Tibial artery (tissue), 4 donors: ENCODE measurements at regions not wholly inside any gene's neighbourhood (a gene's known extent, or its start where the extent isn't known, plus 50 kb on each side); places are given as distances from the start of the nearest gene placed in this dataset.

Experiments used
- DNase-seq, 2 donors: peaks; one replicate each; pipeline ENCODE4 v3.0.0-alpha.2; 2019
- H3K27ac ChIP-seq, 2 donors: fragments of 200-600 bp; sonication (generic) in 1 of 2; 1 replicate in 1 of 2; 2 replicates in 1 of 2; pipeline ENCODE4 v1.5.1; 2018 to 2019; ENCODE audit warnings: mild to moderate bottlenecking in 1 of 2
- H3K27me3 ChIP-seq, 2 donors: fragments of 200-600 bp; sonication (generic) in 1 of 2; one replicate each; pipeline versions ENCODE4 v1.5.1 to v1.6.0; 2016 to 2019
- H3K36me3 ChIP-seq, 3 donors: fragments of 200-600 bp; sonication (generic) in 2 of 3; one replicate each; pipeline ENCODE4 v1.5.1; 2016 to 2019; ENCODE audit warnings: mild to moderate bottlenecking in 2 of 3
- H3K4me1 ChIP-seq, 4 donors: fragments of 200-600 bp; sonication (generic) in 2 of 4; 1 replicate in 3 of 4; 2 replicates in 1 of 4; pipeline ENCODE4 v1.5.1; 2016 to 2019
- H3K4me3 ChIP-seq, 2 donors: fragments of 200-600 bp; sonication (generic) in 1 of 2; 1 replicate in 1 of 2; 2 replicates in 1 of 2; pipeline ENCODE4 v1.5.1; 2018 to 2019; ENCODE audit warnings: mild to moderate bottlenecking in 2 of 2
- H3K9me3 ChIP-seq, 3 donors: fragments of 200-600 bp; sonication (generic) in 1 of 3; one replicate each; pipeline ENCODE4 v1.5.1; 2016 to 2019
- intact Hi-C: fragments of 100-400 bp; cut with DNase I; formaldehyde crosslinking; loops from one replicate; pipeline ENCODE4 v1.15.0; 2023; ENCODE audit warnings: low total_unique reads
- TF ChIP-seq, protein P1 (sequence below), 2 experiments: fragments of 200-600 bp in 1 of 2; fragments of 450-650 bp in 1 of 2; IDR thresholded peaks; one replicate each; pipeline ENCODE4 v1.5.1; 2017 to 2019; ENCODE audit warnings: antibody characterized with exemption in 2 of 2, mild to moderate bottlenecking in 1 of 2, moderate library complexity in 1 of 2

DNA sequence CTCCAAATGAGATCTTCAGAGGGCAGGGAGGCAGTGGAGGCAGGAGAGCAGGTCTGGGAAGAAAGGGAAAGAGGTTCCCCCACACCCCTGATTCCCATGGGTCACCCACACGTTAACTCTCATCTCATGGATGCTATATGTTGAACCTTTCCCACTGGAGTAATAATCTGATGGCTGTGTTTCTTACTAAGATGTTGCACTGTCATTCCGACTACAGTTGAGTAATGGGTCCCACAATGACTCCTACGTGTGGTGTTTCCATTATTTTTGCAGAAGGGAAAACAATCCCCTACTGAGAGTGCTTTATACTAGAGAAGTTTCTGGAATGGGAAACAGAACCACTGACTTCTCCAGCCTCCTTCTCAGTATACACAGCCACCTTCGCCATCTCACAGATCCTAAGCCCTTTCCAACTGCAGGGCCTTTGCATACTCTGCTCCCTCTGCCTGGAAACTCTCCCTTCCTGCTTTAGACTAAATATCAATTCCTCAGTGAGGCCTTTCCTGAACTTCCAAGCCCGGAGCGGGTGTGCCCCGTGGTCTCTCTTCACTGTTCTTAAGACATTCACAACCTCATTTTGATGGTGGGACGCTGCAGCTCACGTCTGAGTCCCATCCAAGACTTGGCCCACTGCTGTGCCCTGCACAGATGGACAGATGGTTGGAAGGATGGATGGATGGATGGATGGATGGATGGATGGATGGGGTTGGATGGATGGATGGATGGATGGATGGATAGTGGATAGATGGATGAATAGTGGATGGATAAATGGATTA, 238.6 kb upstream of the PMEPA1 start:
- Histone ChIP-seq H3K27ac (no peak overlapping the region), H3K4me1 (peaks cover 0 to 12% (median 4%) of the 10 kb centered on the region in 4 donors), H3K9me3 (no peaks in the 10 kb centered on the region), H3K36me3 (no peaks in the 10 kb centered on the region), H3K4me3 (no peak overlapping the region), H3K27me3 (no peaks in the 10 kb centered on the region)
- intact Hi-C loops, result no loop called here
- no peak for DNase-seq
- TF ChIP-seq, protein P1, sequence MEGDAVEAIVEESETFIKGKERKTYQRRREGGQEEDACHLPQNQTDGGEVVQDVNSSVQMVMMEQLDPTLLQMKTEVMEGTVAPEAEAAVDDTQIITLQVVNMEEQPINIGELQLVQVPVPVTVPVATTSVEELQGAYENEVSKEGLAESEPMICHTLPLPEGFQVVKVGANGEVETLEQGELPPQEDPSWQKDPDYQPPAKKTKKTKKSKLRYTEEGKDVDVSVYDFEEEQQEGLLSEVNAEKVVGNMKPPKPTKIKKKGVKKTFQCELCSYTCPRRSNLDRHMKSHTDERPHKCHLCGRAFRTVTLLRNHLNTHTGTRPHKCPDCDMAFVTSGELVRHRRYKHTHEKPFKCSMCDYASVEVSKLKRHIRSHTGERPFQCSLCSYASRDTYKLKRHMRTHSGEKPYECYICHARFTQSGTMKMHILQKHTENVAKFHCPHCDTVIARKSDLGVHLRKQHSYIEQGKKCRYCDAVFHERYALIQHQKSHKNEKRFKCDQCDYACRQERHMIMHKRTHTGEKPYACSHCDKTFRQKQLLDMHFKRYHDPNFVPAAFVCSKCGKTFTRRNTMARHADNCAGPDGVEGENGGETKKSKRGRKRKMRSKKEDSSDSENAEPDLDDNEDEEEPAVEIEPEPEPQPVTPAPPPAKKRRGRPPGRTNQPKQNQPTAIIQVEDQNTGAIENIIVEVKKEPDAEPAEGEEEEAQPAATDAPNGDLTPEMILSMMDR (IDR thresholded peaks at IDR 0.05), result no peak

DNA sequence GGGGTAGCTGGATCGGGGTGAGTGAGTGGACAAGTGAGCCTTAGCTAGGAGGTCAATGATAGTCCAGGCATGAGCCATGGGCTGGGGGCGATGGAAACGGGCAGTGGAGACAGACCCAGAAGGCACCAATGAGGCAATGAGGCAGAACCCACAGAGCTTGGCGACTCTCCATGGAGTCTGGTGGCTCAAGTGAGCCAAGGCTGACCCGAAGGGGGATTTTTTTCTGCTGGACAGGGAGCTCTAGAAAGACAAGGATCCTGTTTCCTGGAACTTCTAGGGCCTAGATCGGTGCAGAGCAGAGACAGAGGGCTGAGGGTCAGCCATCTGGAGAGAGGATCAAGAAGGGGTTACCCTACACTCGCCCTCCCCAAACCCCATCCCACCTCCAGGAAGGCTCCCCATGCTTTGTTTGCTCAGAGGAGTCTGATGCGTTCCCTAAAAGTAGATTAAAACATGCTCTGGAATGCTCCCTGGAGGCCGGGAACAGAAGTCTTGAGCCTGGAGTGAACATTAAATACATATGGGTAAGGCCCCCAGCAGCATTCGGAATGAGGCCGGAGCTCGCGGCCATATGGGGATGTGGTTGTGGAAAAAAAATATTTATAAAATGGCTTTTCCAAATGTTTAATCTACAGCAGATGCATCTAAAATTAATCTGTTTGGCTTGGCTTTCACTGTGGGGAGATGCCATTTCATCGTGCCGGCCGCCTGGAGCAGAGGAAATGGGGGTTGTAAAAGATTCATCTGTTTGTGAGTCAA, 237.8 kb upstream of the PMEPA1 start:
- DNase-seq, result no peak
- Histone ChIP-seq H3K4me3 (no peak overlapping the region), H3K36me3 (no peaks in the 10 kb centered on the region), H3K4me1 (peaks cover 0 to 12% (median 4%) of the 10 kb centered on the region in 4 donors), H3K27me3 (no peaks in the 10 kb centered on the region), H3K9me3 (no peaks in the 10 kb centered on the region), H3K27ac (no peak overlapping the region)
- TF ChIP-seq, protein P1 (IDR thresholded peaks at IDR 0.05), result no peak
- intact Hi-C loops, result no loop called here

DNA sequence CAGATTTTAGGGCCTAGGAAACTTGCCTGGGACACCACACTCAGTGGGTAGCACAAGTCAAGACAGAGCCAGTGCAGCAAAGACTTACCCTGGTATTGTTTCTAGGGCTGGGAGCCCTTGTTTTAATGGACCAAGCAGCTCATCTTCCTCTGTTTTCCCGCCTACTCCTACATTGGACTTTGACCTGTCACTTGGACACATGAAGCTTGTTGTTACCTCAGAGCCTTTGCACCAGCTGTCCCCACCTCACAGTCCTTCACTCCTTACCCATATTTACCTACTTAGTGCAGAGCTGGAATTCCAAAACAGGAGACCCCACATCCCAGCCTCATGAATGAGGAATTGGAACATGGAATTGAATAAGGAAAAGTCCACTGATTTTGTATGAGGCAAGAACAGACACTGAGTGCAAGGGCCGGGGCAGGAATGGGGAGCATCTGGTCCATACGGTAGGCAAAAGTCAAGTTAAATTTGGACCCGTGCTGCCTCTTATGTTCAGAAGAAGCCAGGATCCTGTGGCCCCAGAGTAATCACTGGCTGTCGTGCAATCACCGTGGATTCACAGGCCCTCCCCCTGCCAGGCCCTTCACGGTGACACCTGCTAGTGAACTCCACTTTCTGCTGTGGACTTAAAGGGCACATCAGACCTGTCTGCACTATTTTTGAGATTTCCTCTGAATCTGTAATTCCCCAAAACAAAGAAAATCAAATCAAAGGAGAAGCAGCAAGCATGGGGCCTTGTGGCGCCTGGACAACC, 236.9 kb upstream of the PMEPA1 start:
- Histone ChIP-seq H3K9me3 (no peaks in the 10 kb centered on the region), H3K4me1 (peaks cover 0 to 12% (median 4%) of the 10 kb centered on the region in 4 donors), H3K27ac (no peak overlapping the region), H3K27me3 (no peaks in the 10 kb centered on the region), H3K4me3 (no peak overlapping the region), H3K36me3 (no peaks in the 10 kb centered on the region)
- no peak for DNase-seq
- intact Hi-C loops, result no loop called here
- TF ChIP-seq, protein P1 (IDR thresholded peaks at IDR 0.05), result no peak

DNA sequence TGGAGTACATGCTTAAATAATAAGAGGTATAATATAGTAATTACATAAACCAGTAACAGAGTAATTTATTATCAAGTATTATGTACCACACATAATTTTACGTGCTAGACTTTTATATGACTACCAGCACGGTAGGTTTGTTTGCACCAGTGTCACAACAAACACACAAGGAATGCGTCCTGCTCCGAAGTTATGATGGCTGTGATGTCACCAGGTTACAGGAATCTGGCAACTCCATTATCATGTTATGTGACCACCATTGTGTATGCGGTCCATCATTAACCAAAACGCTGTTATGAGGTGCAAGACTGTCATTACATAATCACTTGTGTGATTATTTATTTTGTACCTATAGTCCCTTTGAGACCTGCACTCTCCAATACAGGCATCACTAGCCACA, 235.2 kb upstream of the PMEPA1 start:
- Histone ChIP-seq H3K27ac (no peak overlapping the region), H3K9me3 (no peaks in the 10 kb centered on the region), H3K27me3 (no peaks in the 10 kb centered on the region), H3K4me3 (no peak overlapping the region), H3K36me3 (no peaks in the 10 kb centered on the region), H3K4me1 (peaks cover 0 to 18% (median 8%) of the 10 kb centered on the region in 4 donors)
- DNase-seq, result no peak
- intact Hi-C loops, result no loop called here
- TF ChIP-seq, protein P1 (IDR thresholded peaks at IDR 0.05), result no peak

DNA sequence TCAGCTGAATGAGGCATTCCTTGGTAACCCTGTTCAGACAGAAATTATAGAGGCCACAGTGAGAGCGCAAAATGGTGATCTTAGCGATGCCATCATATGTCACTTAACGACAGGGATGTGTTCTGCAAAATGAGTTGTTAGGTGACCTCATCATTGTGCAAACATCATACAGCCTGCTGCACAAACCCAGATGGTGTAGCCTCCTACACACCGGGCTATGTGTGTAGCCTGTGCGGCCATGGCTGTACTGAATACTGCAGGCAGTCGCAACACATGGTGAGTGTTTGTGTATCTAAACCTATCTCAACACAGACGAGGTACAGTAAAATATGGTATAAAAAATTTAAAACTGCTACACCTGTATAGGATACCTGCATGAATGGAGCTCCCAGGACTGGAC, 234.1 kb upstream of the PMEPA1 start:
- TF ChIP-seq, protein P1 (IDR thresholded peaks at IDR 0.05), result no peak
- Histone ChIP-seq H3K27ac (no peak overlapping the region), H3K4me1 (peaks cover 0 to 22% (median 8%) of the 10 kb centered on the region in 4 donors), H3K27me3 (no peaks in the 10 kb centered on the region), H3K36me3 (no peaks in the 10 kb centered on the region), H3K9me3 (no peaks in the 10 kb centered on the region), H3K4me3 (no peak overlapping the region)
- DNase-seq, result no peak
- intact Hi-C loops, result no loop called here
